Spleen (tissue), 7 donors: ENCODE measurements at regions not wholly inside any gene's neighbourhood (a gene's known extent, or its start where the extent isn't known, plus 50 kb on each side); places are given as distances from the start of the nearest gene placed in this dataset.

Experiments
- CTCF ChIP-seq, 11 experiments: fragments of 200-600 bp in 7 of 11; fragments of 450-650 bp in 4 of 11; sonication (generic) in 4 of 11; IDR thresholded peaks in 8 of 11; conservative IDR thresholded peaks in 3 of 11; 1 replicate in 7 of 11; 2 replicates in 4 of 11; pipeline versions ENCODE4 v1.4.0 to v1.8.0; 2016 to 2021; ENCODE audit warnings: antibody characterized with exemption in 11 of 11, inconsistent platforms in 4 of 11, mild to moderate bottlenecking in 1 of 11
- POLR2A ChIP-seq, 3 donors: fragments of 450-650 bp; IDR thresholded peaks; one replicate each; pipeline ENCODE4 v1.5.1; 2017; ENCODE audit warnings: antibody characterized with exemption in 3 of 3, mild to moderate bottlenecking in 1 of 3
- donor health status: DM: no; HTN: no; CAD: no; lungs with moderate emphysema.
- donor health status: DM: no; HTN: no; CAD: no.
- donor health status: DM: no; HTN: no; CAD: no.

GRCh38 chr2:52402128-52402527 lies 1365.5 kb upstream of the CHAC2 start:
- TF ChIP-seq CTCF (IDR thresholded peaks at IDR 0.05 in 8 of 11, conservative IDR thresholded peaks at IDR 0.05 in 3 of 11) (no peak), POLR2A (IDR thresholded peaks at IDR 0.05) (no peak)
